HEK293 (cell line): ENCODE measurements at regions not wholly inside any gene's neighbourhood (a gene's known extent, or its start where the extent isn't known, plus 50 kb on each side); places are given as distances from the start of the nearest gene placed in this dataset.

ENCODE experiments used
- REST ChIP-seq: fragments of 450-650 bp; formaldehyde crosslinking; IDR thresholded peaks from 2 replicates; pipeline ENCODE4 v1.5.1; 2016; ENCODE audit warnings: missing biosample characterization, missing genetic modification characterization
- ZBTB49 ChIP-seq: fragments of 450-650 bp; formaldehyde crosslinking; IDR thresholded peaks from 2 replicates; pipeline ENCODE4 v1.5.1; 2016; ENCODE audit warnings: missing biosample characterization, missing genetic modification characterization, low read depth
- ZNF114 ChIP-seq: fragments of 450-650 bp; formaldehyde crosslinking; IDR thresholded peaks from 2 replicates; pipeline ENCODE4 v1.5.0; 2017; ENCODE audit warnings: missing biosample characterization, missing genetic modification characterization
- ZNF274 ChIP-seq, 2 experiments: fragments of 200-500 bp in 1 of 2; fragments of 450-650 bp in 1 of 2; sonication (Bioruptor generic) in 1 of 2; formaldehyde crosslinking in 1 of 2; IDR thresholded peaks; 2 replicates each; pipeline versions ENCODE4 v1.5.1 to v1.6.1; 2014 to 2016; ENCODE audit warnings: borderline replicate concordance in 1 of 2, inconsistent platforms in 1 of 2, low read length in 1 of 2, missing biosample characterization in 1 of 2, missing genetic modification characterization in 1 of 2
- ZNF341 ChIP-seq: fragments of 450-650 bp; formaldehyde crosslinking; IDR thresholded peaks from 2 replicates; pipeline ENCODE4; 2016; ENCODE audit warnings: low read depth, missing biosample characterization, missing genetic modification characterization
- ZNF707 ChIP-seq: fragments of 450-650 bp; formaldehyde crosslinking; IDR thresholded peaks from 2 replicates; pipeline ENCODE4 v1.5.1; 2016; ENCODE audit warnings: missing biosample characterization, missing genetic modification characterization
- TF ChIP-seq, protein P1 (sequence below): fragments of 450-650 bp; formaldehyde crosslinking; IDR thresholded peaks from 2 replicates; pipeline ENCODE4 v1.5.1; 2016; ENCODE audit warnings: missing biosample characterization, missing genetic modification characterization

GRCh38 chr10:61061923-61062504 is 118.0 kb upstream of the RHOBTB1 start:
- TF ChIP-seq ZNF707 (tag by site-specific recombination) (no peak), ZBTB49 (no peak), REST (tag by site-specific recombination) (no peak), ZNF341 (no peak), ZNF274 (IDR thresholded peaks at IDR 0.05; ENCODE audit: low read length) (no peak), ZNF274 (tag by site-specific recombination; IDR thresholded peaks at IDR 0.05; ENCODE audit: borderline replicate concordance) (no peak), ZNF114 (tag by site-specific recombination) (no peak)
- TF ChIP-seq, protein P1, sequence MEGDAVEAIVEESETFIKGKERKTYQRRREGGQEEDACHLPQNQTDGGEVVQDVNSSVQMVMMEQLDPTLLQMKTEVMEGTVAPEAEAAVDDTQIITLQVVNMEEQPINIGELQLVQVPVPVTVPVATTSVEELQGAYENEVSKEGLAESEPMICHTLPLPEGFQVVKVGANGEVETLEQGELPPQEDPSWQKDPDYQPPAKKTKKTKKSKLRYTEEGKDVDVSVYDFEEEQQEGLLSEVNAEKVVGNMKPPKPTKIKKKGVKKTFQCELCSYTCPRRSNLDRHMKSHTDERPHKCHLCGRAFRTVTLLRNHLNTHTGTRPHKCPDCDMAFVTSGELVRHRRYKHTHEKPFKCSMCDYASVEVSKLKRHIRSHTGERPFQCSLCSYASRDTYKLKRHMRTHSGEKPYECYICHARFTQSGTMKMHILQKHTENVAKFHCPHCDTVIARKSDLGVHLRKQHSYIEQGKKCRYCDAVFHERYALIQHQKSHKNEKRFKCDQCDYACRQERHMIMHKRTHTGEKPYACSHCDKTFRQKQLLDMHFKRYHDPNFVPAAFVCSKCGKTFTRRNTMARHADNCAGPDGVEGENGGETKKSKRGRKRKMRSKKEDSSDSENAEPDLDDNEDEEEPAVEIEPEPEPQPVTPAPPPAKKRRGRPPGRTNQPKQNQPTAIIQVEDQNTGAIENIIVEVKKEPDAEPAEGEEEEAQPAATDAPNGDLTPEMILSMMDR (tag by site-specific recombination), result no peak
